ENCODE measurements at regions not wholly inside any gene's neighbourhood (a gene's known extent, or its start where the extent isn't known, plus 50 kb on each side); places are given as distances from the start of the nearest gene placed in this dataset.

- Histone ChIP-seq H2BK20ac (ENCODE audit: low read length) (no peak overlapping the region), H3K23me2 (ENCODE audit: low read depth, low read length) (no peaks in the 10 kb centered on the region), H3K4me3 (ENCODE audit: extremely low read depth in 1 of 4, insufficient read depth in 2 of 4, low read depth in 3 of 4, low read length in 4 of 4) (no peak overlapping the region), H2BK15ac (ENCODE audit: low read length) (no peak overlapping the region), H3K4ac (replicated peaks; ENCODE audit: insufficient read length, low read depth, low read length) (no peak overlapping the region), H3K14ac (ENCODE audit: insufficient read length) (no peak overlapping the region), H3K27ac (ENCODE audit: low read depth, low read length) (no peak overlapping the region), H4K5ac (ENCODE audit: insufficient read length, low read depth, low read length) (no peak overlapping the region), H4K91ac (replicated peaks; ENCODE audit: insufficient read length, low read length) (no peak overlapping the region), H3K56ac (replicated peaks; ENCODE audit: insufficient read length, low read depth, low read length) (no peak overlapping the region), H3K36me3 (ENCODE audit: control insufficient read depth in 2 of 4, insufficient read depth in 4 of 4, low read length in 3 of 4) (no peaks in the 10 kb centered on the region), H3K4me1 (replicated peaks in 1 of 4; ENCODE audit: control insufficient read depth in 3 of 4, insufficient read depth in 4 of 4, low read length in 3 of 4) (peaks cover 0 to 6% (median 1%) of the 10 kb centered on the region in 4 experiments; a peak in 1 of 7 replicates), H2BK5ac (ENCODE audit: low read depth, low read length) (no peak overlapping the region), H2AK5ac (ENCODE audit: low read depth, low read length) (no peak overlapping the region), H3K9ac (replicated peaks in 1 of 4; ENCODE audit: extremely low read depth in 1 of 4, low read depth in 3 of 4, low read length in 3 of 4) (no peak overlapping the region), H2BK120ac (replicated peaks; ENCODE audit: low read depth, low read length) (no peak overlapping the region), H2AFZ (ENCODE audit: low read length) (no peak overlapping the region), H4K20me1 (replicated peaks in 1 of 2; ENCODE audit: control insufficient read depth in 1 of 2, insufficient read depth in 2 of 2, low read length in 2 of 2) (no peaks in the 10 kb centered on the region), H3K79me2 (ENCODE audit: control insufficient read depth in 1 of 2, insufficient read depth in 2 of 2, low read length in 2 of 2) (no peaks in the 10 kb centered on the region), H3K79me1 (ENCODE audit: low read depth, low read length) (no peaks in the 10 kb centered on the region), H3K4me2 (ENCODE audit: insufficient read depth in 1 of 2, low read depth in 2 of 2, low read length in 2 of 2) (no peak overlapping the region), H3K9me3 (ENCODE audit: insufficient read depth in 2 of 2, low read depth in 1 of 2, low read length in 1 of 2) (no peaks in the 10 kb centered on the region), H3K23ac (ENCODE audit: insufficient read length) (no peak overlapping the region), H2BK12ac (ENCODE audit: low read depth, low read length) (no peak overlapping the region), H3K18ac (ENCODE audit: extremely low read depth, low read length) (no peak overlapping the region), H4K8ac (ENCODE audit: extremely low read depth, insufficient read depth, low read length) (no peak overlapping the region), H3K27me3 (replicated peaks in 1 of 4; ENCODE audit: control insufficient read depth in 3 of 4, extremely low read depth in 1 of 4, insufficient read depth in 3 of 4, low read length in 3 of 4) (no peaks in the 10 kb centered on the region)
- ChIA-PET POLR2A (ENCODE audit: partially characterized antibody) (no interaction called here), CTCF (ENCODE audit: partially characterized antibody) (interaction anchor here (1.1 kb wide), 1 partner anchor 440 kb away, joined by 5 read pairs; no protein-coding TSS in a partner anchor)
- no peak for FAIRE-seq
- DNase-seq (ENCODE audit: low read depth in 1 of 2, low spot score in 2 of 2): no peak
- 85% methylated on average over 6 of the region's 6 CpGs; no CpG with 5 or more reads in 1 of the 2 experiments for WGBS, 2 experiments (ENCODE audit: extremely low coverage in 1 of 2, insufficient coverage in 1 of 2, insufficient read length in 1 of 2, insufficient replicate concordance in 2 of 2, low coverage in 1 of 2, low lambda C conversion rate in 2 of 2, missing lambda C conversion rate in 1 of 2)
- TF ChIP-seq CHD7 (IDR thresholded peaks at IDR 0.05; ENCODE audit: insufficient replicate concordance, low read length): no peak
Observed at GRCh38 chr3:17949101-17949500, 206.7 kb upstream of the TBC1D5 start.

Measured in H1 (cell line).